Panc1 (cell line): ENCODE measurements at regions not wholly inside any gene's neighbourhood (a gene's known extent, or its start where the extent isn't known, plus 50 kb on each side); places are given as distances from the start of the nearest gene placed in this dataset.

Experiments used
- ATAC-seq: fragments of 200-7000 bp; cut with Tn5 transposase; 2 replicates; pipeline ENCODE4 v1.9.1; 2020; ENCODE audit warnings: mild to moderate bottlenecking, moderate library complexity
- BruUV-seq: library from RNA; stranded (reverse); fragments of 400-500 nt; replicated peaks from 2 replicates; lab custom pipeline; 2021; lab: Mats Ljungman, UMichigan
- CTCF ChIA-PET: fragments of 300-600 bp; sonication (Branson Sonifier 250); formaldehyde crosslinking; loops from one replicate; lab custom pipeline; 2022; ENCODE audit warnings: antibody characterized with exemption; lab: Charles Lee
- POLR2A ChIA-PET: fragments of 300-600 bp; sonication (Branson Sonifier 250); formaldehyde crosslinking; loops from one replicate; lab custom pipeline; 2022; ENCODE audit warnings: antibody characterized with exemption; lab: Charles Lee
- DNase-seq: peaks from one replicate; pipeline ENCODE4 v3.0.0-alpha.2; 2010; ENCODE audit warnings: low read depth, low spot score
- H3K27ac ChIP-seq: 2 replicates; pipeline ENCODE4 v1.5.1; 2011; ENCODE audit warnings: mild to moderate bottlenecking, low read length, inconsistent platforms
- H3K27me3 ChIP-seq: fragments of 200-500 bp; sonication (Bioruptor generic); 2 replicates; pipeline ENCODE4 v1.6.0; 2014; ENCODE audit warnings: low read length, inconsistent platforms; ENCODE audit not compliant: control insufficient read depth, insufficient read depth
- H3K36me3 ChIP-seq: fragments of 200-500 bp; sonication (Bioruptor generic); 2 replicates; pipeline ENCODE4 v1.5.1; 2014; ENCODE audit warnings: inconsistent platforms, mild to moderate bottlenecking, low read length, moderate library complexity; ENCODE audit not compliant: control insufficient read depth, insufficient read depth
- H3K4me1 ChIP-seq: 2 replicates; pipeline ENCODE4 v1.5.1; 2011; ENCODE audit warnings: inconsistent platforms, mild to moderate bottlenecking, low read length, moderate library complexity; ENCODE audit not compliant: control insufficient read depth, insufficient read depth
- H3K4me3 ChIP-seq, 2 experiments: 2 replicates each; pipeline ENCODE4 v1.5.1; 2011 to 2012; ENCODE audit warnings: low read depth in 2 of 2, low read length in 2 of 2, mild to moderate bottlenecking in 2 of 2, inconsistent platforms in 1 of 2, moderate library complexity in 1 of 2
- H3K9me3 ChIP-seq: fragments of 200-500 bp; sonication (Bioruptor generic); 2 replicates; pipeline ENCODE4 v1.5.1; 2014; ENCODE audit warnings: low read depth, mild to moderate bottlenecking, inconsistent platforms, low read length, moderate library complexity; ENCODE audit not compliant: control insufficient read depth, insufficient read depth
- CTCF ChIP-seq: fragments of 450-650 bp; IDR thresholded peaks from 2 replicates; pipeline ENCODE4 v1.5.1; 2017; ENCODE audit warnings: mild to moderate bottlenecking
- POLR2AphosphoS5 ChIP-seq: IDR thresholded peaks from 2 replicates; pipeline ENCODE4 v1.6.1; 2012; ENCODE audit warnings: mild to moderate bottlenecking, low read depth, low read length, moderate library complexity
- REST ChIP-seq, 2 experiments: IDR thresholded peaks; 2 replicates each; pipeline ENCODE4 v1.6.1; 2011 to 2012; ENCODE audit warnings: low read depth in 2 of 2, control low read depth in 1 of 2, low read length in 1 of 2, mild to moderate bottlenecking in 1 of 2, moderate library complexity in 1 of 2; ENCODE audit not compliant: insufficient read depth in 1 of 2
- SIN3A ChIP-seq: IDR thresholded peaks from 2 replicates; pipeline ENCODE4 v1.6.1; 2012; ENCODE audit warnings: low read depth, mild to moderate bottlenecking, low read length, moderate library complexity, borderline replicate concordance; ENCODE audit not compliant: insufficient read depth
- TCF7L2 ChIP-seq: IDR thresholded peaks from 2 replicates; pipeline ENCODE4 v1.6.1; 2011; ENCODE audit warnings: mild to moderate bottlenecking, low read depth, low read length, inconsistent platforms
- in situ Hi-C: cut with HindIII; loops from 2 replicates; pipeline ENCODE4 v1.10.0; 2016; ENCODE audit warnings: low sequenced_read_pairs, low pct_unique_long_range_greater_than_20kb
- intact Hi-C: fragments of 100-400 bp; cut with micrococcal nuclease; formaldehyde crosslinking; loops from one replicate; pipeline ENCODE4 v1.10.0; 2022; ENCODE audit not compliant: unreplicated experiment

GRCh38 chr1:5349526-5349925, 642.7 kb downstream of the NPHP4 start:
- POLR2A ChIA-PET, result no interaction called here
- ATAC-seq (no peak), DNase-seq (no peak)
- peaks cover 2% of the 10 kb centered on the region; the same call in 1 of the 2 replicates for H3K9me3 ChIP-seq
- H3K27me3 ChIP-seq, result peaks cover 5% of the 10 kb centered on the region; the same call in 1 of the 2 replicates
- H3K4me1 ChIP-seq, result no peaks in the 10 kb centered on the region
- CTCF ChIA-PET, result no interaction called here
- in situ Hi-C loops, result no loop called here
- TF ChIP-seq TCF7L2 (no peak), CTCF (no peak), REST (IDR thresholded peaks at IDR 0.05; ENCODE audit: insufficient read depth in 1 of 2, low read depth in 2 of 2, low read length in 1 of 2) (no peak), POLR2AphosphoS5 (no peak), SIN3A (no peak)
- BruUV-seq, result no TSS peak
- no peaks in the 10 kb centered on the region for H3K36me3 ChIP-seq
- no peak overlapping the region for H3K27ac ChIP-seq
- intact Hi-C loops, result no loop called here
- no peak overlapping the region for H3K4me3 ChIP-seq

- TF ChIP-seq POLR2AphosphoS5, result no peak
- TF ChIP-seq TCF7L2, result no peak
- TF ChIP-seq SIN3A, result no peak
- no peak for TF ChIP-seq CTCF
- TF ChIP-seq REST (IDR thresholded peaks at IDR 0.05; ENCODE audit: insufficient read depth in 1 of 2, low read depth in 2 of 2, low read length in 1 of 2), result no peak
- ChIA-PET CTCF (no interaction called here), POLR2A (no interaction called here)
- intact Hi-C loops, result no loop called here
- no peaks in the 10 kb centered on the region for H3K36me3 ChIP-seq
- H3K4me3 ChIP-seq, result no peak overlapping the region
- no TSS peak for BruUV-seq
- H3K27me3 ChIP-seq, result peaks cover 5% of the 10 kb centered on the region; the same call in 1 of the 2 replicates
- no peaks in the 10 kb centered on the region for H3K4me1 ChIP-seq
- no peak for ATAC-seq
- no peak overlapping the region for H3K27ac ChIP-seq
- H3K9me3 ChIP-seq, result no peaks in the 10 kb centered on the region
- in situ Hi-C loops, result no loop called here
- DNase-seq, result no peak
Observed at GRCh38 chr1:5348732-5349465, 643.3 kb downstream of the NPHP4 start.
